B cell (primary cell): ENCODE measurements at regions not wholly inside any gene's neighbourhood (a gene's known extent, or its start where the extent isn't known, plus 50 kb on each side); places are given as distances from the start of the nearest gene placed in this dataset.

Source experiments
- ATAC-seq: fragments of 200-7000 bp; cut with Tn5 transposase; one replicate; pipeline ENCODE4 v1.10.0; 2021; ENCODE audit warnings: low read depth, mild to moderate bottlenecking, moderate number of reproducible peaks, moderate library complexity
- CTCF ChIA-PET: fragments of 350-600 bp; sonication (Branson Sonifier 250); formaldehyde crosslinking; loops from one replicate; lab custom pipeline; 2021; ENCODE audit warnings: antibody characterized with exemption, inconsistent platforms; lab: Charles Lee
- POLR2A ChIA-PET: fragments of 350-600 bp; sonication (Branson Sonifier 250); formaldehyde crosslinking; loops from one replicate; lab custom pipeline; 2021; ENCODE audit warnings: antibody characterized with exemption; lab: Charles Lee
- DNase-seq: peaks from one replicate; pipeline ENCODE4 v3.0.0; 2013
- H2AFZ ChIP-seq: 2 replicates; pipeline ENCODE4 v1.6.1; 2012; ENCODE audit warnings: mild to moderate bottlenecking, low read depth, low read length; ENCODE audit not compliant: insufficient read depth, poor library complexity, severe bottlenecking
- H3K27ac ChIP-seq, 2 donors: 1 replicate in 1 of 2; 2 replicates in 1 of 2; pipeline ENCODE4 v1.5.1; 2012 to 2013; ENCODE audit warnings: low read length in 2 of 2, mild to moderate bottlenecking in 2 of 2, moderate library complexity in 1 of 2
- H3K27me3 ChIP-seq, 4 experiments: fragments of 200-600 bp in 1 of 4; sonication (generic) in 1 of 4; replicated peaks in 1 of 4; 1 replicate in 2 of 4; 2 replicates in 2 of 4; pipeline versions ENCODE4 v1.6.1 to v1.7.0; 2013 to 2016; ENCODE audit warnings: low read length in 3 of 4, mild to moderate bottlenecking in 2 of 4, mixed read lengths in 1 of 4, moderate library complexity in 1 of 4; ENCODE audit not compliant: insufficient read depth in 4 of 4, control insufficient read depth in 3 of 4; ENCODE audit errors: control extremely low read depth in 1 of 4
- H3K36me3 ChIP-seq, 2 experiments: replicated peaks in 1 of 2; 1 replicate in 1 of 2; 2 replicates in 1 of 2; pipeline versions ENCODE4 v1.6.1 to v1.7.1; 2013; ENCODE audit warnings: low read length in 1 of 2; ENCODE audit not compliant: insufficient read depth in 2 of 2, control insufficient read depth in 1 of 2; ENCODE audit errors: control extremely low read depth in 1 of 2, extremely low read depth in 1 of 2
- H3K4me1 ChIP-seq, 2 donors: fragments of 200-600 bp in 1 of 2; sonication (generic) in 1 of 2; 1 replicate in 1 of 2; 2 replicates in 1 of 2; pipeline versions ENCODE4 v1.5.1 to v1.6.1; 2013 to 2017; ENCODE audit warnings: low read length in 2 of 2; ENCODE audit not compliant: control insufficient read depth in 2 of 2, insufficient read depth in 2 of 2
- H3K4me2 ChIP-seq: replicated peaks from 2 replicates; pipeline ENCODE3; 2012; ENCODE audit warnings: mild to moderate bottlenecking, low read depth, low read length; ENCODE audit not compliant: poor library complexity, severe bottlenecking
- H3K4me3 ChIP-seq, 5 experiments: fragments of 200-600 bp in 1 of 5; sonication (generic) in 1 of 5; 1 replicate in 3 of 5; 2 replicates in 2 of 5; pipeline versions ENCODE4 v1.5.1 to v1.7.0; 2011 to 2016; ENCODE audit warnings: low read length in 4 of 5, mild to moderate bottlenecking in 4 of 5, low read depth in 2 of 5, control low read depth in 1 of 5, moderate library complexity in 1 of 5; ENCODE audit not compliant: insufficient read depth in 1 of 5; ENCODE audit errors: control extremely low read depth in 1 of 5, extremely low read depth in 1 of 5
- H3K79me2 ChIP-seq: fragments of 200-600 bp; sonication (generic); one replicate; pipeline ENCODE4 v1.6.0; 2016; ENCODE audit warnings: low read length; ENCODE audit not compliant: control insufficient read depth, insufficient read depth
- H3K9ac ChIP-seq: fragments of 200-600 bp; sonication (generic); 2 replicates; pipeline ENCODE4 v1.6.1; 2017; ENCODE audit warnings: mild to moderate bottlenecking, low read length, moderate library complexity
- H3K9me3 ChIP-seq, 3 donors: one replicate each; pipeline versions ENCODE4 v1.6.1 to v1.7.1; 2013; ENCODE audit warnings: low read length in 2 of 3; ENCODE audit not compliant: control insufficient read depth in 2 of 3, insufficient read depth in 1 of 3; ENCODE audit errors: control extremely low read depth in 1 of 3
- H4K20me1 ChIP-seq: 2 replicates; pipeline ENCODE4 v1.6.0; 2012; ENCODE audit warnings: mild to moderate bottlenecking, low read length; ENCODE audit not compliant: insufficient read depth, control insufficient read depth, poor library complexity, severe bottlenecking
- H3K27ac Mint-ChIP-seq: one replicate; pipeline ENCODE4 v1.8.0; 2021; ENCODE audit warnings: mixed read lengths
- H3K27me3 Mint-ChIP-seq: one replicate; pipeline ENCODE4 v1.8.0; 2021; ENCODE audit warnings: mixed read lengths
- H3K4me1 Mint-ChIP-seq: one replicate; pipeline ENCODE4 v1.8.0; 2021; ENCODE audit warnings: mixed read lengths
- H3K4me3 Mint-ChIP-seq: one replicate; pipeline ENCODE4 v1.8.0; 2021; ENCODE audit warnings: mixed read lengths
- H3K9me3 Mint-ChIP-seq: one replicate; pipeline ENCODE4 v1.8.0; 2022; ENCODE audit warnings: mixed read lengths; ENCODE audit not compliant: insufficient read depth
- EZH2 ChIP-seq: IDR thresholded peaks from 2 replicates; pipeline ENCODE4 v1.6.1; 2012; ENCODE audit warnings: borderline replicate concordance, low read depth, mild to moderate bottlenecking, moderate library complexity, low read length; ENCODE audit not compliant: insufficient read depth, poor library complexity, severe bottlenecking
- WGBS: methylation state at CpG from one replicate; pipeline ENCODE4 v1.1.5; 2013; ENCODE audit warnings: missing lambda C conversion rate; ENCODE audit not compliant: insufficient coverage; 5-methylcytosine and 5-hydroxymethylcytosine counted together
- intact Hi-C: fragments of 100-400 bp; cut with micrococcal nuclease; formaldehyde crosslinking; loops from one replicate; pipeline ENCODE4 v1.10.0; 2022
- TF ChIP-seq, protein P1 (sequence below): fragments of 200-600 bp; IDR thresholded peaks from one replicate; pipeline ENCODE4 v1.8.0; 2022; ENCODE audit warnings: antibody characterized with exemption, mild to moderate bottlenecking

DNA sequence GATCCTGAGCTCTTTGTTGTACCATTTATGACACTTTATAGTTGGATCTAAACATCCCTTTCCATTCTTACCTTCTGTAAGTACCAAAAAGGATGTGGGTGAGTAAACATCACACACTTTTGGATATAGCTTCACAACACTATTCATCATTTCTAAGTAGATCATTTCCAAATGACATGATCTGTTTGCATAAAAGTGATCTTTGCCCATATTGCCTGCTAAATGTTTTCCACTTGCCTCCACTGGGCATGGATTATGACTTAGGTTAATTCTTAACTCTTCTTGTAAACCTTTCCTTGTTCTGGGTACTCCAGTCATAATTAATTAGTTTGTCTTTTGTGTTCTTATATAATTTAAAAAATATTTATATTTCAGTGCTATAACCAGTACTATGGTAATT is 244.9 kb upstream of the AGA start:
- H3K27ac ChIP-seq = no peak overlapping the region
- ATAC-seq (no peak), DNase-seq (no peak)
- no peak overlapping the region for H2AFZ ChIP-seq
- H3K27me3 ChIP-seq = no peaks in the 10 kb centered on the region
- H3K4me3 ChIP-seq = no peak overlapping the region
- CTCF ChIA-PET = no interaction called here
- H4K20me1 ChIP-seq = no peaks in the 10 kb centered on the region
- H3K9me3 ChIP-seq = no peaks in the 10 kb centered on the region
- Mint-ChIP-seq H3K27ac (no peak overlapping the region), H3K27me3 (no peaks in the 10 kb centered on the region), H3K4me3 (no peak overlapping the region), H3K4me1 (no peaks in the 10 kb centered on the region), H3K9me3 (no peaks in the 10 kb centered on the region)
- no peaks in the 10 kb centered on the region for H3K4me1 ChIP-seq
- H3K4me2 ChIP-seq = no peak overlapping the region
- POLR2A ChIA-PET = no interaction called here
- intact Hi-C loops = no loop called here
- H3K79me2 ChIP-seq = no peaks in the 10 kb centered on the region
- no peaks in the 10 kb centered on the region for H3K36me3 ChIP-seq
- TF ChIP-seq EZH2 = no peak
- TF ChIP-seq, protein P1, sequence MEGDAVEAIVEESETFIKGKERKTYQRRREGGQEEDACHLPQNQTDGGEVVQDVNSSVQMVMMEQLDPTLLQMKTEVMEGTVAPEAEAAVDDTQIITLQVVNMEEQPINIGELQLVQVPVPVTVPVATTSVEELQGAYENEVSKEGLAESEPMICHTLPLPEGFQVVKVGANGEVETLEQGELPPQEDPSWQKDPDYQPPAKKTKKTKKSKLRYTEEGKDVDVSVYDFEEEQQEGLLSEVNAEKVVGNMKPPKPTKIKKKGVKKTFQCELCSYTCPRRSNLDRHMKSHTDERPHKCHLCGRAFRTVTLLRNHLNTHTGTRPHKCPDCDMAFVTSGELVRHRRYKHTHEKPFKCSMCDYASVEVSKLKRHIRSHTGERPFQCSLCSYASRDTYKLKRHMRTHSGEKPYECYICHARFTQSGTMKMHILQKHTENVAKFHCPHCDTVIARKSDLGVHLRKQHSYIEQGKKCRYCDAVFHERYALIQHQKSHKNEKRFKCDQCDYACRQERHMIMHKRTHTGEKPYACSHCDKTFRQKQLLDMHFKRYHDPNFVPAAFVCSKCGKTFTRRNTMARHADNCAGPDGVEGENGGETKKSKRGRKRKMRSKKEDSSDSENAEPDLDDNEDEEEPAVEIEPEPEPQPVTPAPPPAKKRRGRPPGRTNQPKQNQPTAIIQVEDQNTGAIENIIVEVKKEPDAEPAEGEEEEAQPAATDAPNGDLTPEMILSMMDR = no peak
- no peak overlapping the region for H3K9ac ChIP-seq

DNA sequence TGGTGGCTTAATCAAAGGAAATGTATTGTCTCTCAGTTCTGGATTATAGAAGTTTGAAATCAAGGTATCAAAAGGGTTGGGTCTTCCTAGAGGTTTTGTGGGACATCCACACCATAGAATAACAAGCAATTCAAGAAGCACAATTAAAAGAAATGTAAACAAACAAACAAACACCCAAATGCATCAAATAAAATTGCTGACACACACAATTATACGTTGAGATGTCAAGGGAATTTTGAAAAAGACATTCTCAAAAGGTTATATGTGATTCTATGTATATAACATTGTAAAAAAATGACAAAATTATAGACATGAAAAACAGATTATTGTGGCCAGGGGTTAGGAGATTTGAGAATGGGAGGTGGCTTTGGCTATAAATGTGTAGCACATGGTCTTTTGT is 250.7 kb upstream of the AGA start:
- Histone ChIP-seq H3K4me3 (no peak overlapping the region), H3K36me3 (no peaks in the 10 kb centered on the region), H3K4me2 (no peak overlapping the region), H3K9ac (no peak overlapping the region), H3K9me3 (peaks cover 0 to 2% (median 0%) of the 10 kb centered on the region in 3 donors), H3K27ac (no peak overlapping the region), H4K20me1 (no peaks in the 10 kb centered on the region), H3K79me2 (no peaks in the 10 kb centered on the region), H3K27me3 (no peaks in the 10 kb centered on the region), H3K4me1 (no peaks in the 10 kb centered on the region), H2AFZ (no peak overlapping the region)
- no peak overlapping the region for H3K4me3 Mint-ChIP-seq
- intact Hi-C loops = no loop called here
- no CpG with 5 or more reads among the region's 1 CpG for WGBS
- DNase-seq (no peak), ATAC-seq (no peak)
- H3K9me3 Mint-ChIP-seq = no peaks in the 10 kb centered on the region
- no peak overlapping the region for H3K27ac Mint-ChIP-seq
- no peaks in the 10 kb centered on the region for H3K4me1 Mint-ChIP-seq
- no peak for TF ChIP-seq EZH2
- TF ChIP-seq, protein P1 = no peak
- POLR2A ChIA-PET = no interaction called here
- no peaks in the 10 kb centered on the region for H3K27me3 Mint-ChIP-seq
- CTCF ChIA-PET = no interaction called here
